A549 (cell line): ENCODE measurements at regions not wholly inside any gene's neighbourhood (a gene's known extent, or its start where the extent isn't known, plus 50 kb on each side); places are given as distances from the start of the nearest gene placed in this dataset.

ENCODE experiments used
- ATAC-seq, 2 experiments: fragments of 200-7000 bp in 1 of 2; fragments of >200 bp in 1 of 2; cut with Nextera tagmentation in 1 of 2; cut with Tn5 transposase in 1 of 2; 3 replicates each; pipeline versions ENCODE4 v1.8.0 to v1.9.1; 2018 to 2020; ENCODE audit warnings: mild to moderate bottlenecking in 1 of 2, moderate library complexity in 1 of 2
- CTCF ChIA-PET: fragments of 300-600 bp; sonication (Branson Sonifier 250); formaldehyde crosslinking; extraction: SDS; loops from one replicate; lab custom pipeline; 2021; ENCODE audit warnings: antibody characterized with exemption, inconsistent platforms; lab: Yijun Ruan, JAX
- POLR2A ChIA-PET: fragments of 350-600 bp; formaldehyde crosslinking; extraction: SDS; loops from one replicate; lab custom pipeline; 2021; ENCODE audit warnings: antibody characterized with exemption, inconsistent platforms; lab: Yijun Ruan, JAX
- DNase-seq, 2 experiments: peaks; one replicate each; pipeline versions ENCODE4 v3.0.0 to v3.0.0-alpha.2; 2011 to 2016; ENCODE audit warnings: low read depth in 1 of 2, low spot score in 1 of 2
- FAIRE-seq: peaks from 2 replicates; lab custom pipeline; 2011; peaks lifted over from hg19 to GRCh38; lab: Jason Lieb, UNC
- H3K27ac ChIP-seq, 2 experiments: fragments of >200 bp; sonication (Bioruptor Twin); formaldehyde crosslinking; 3 replicates each; pipeline ENCODE4 v1.5.1; 2016 to 2017
- H3K4me1 ChIP-seq: fragments of >200 bp; sonication (Bioruptor Twin); formaldehyde crosslinking; 3 replicates; pipeline ENCODE4 v1.6.1; 2016
- H3K4me2 ChIP-seq: fragments of >200 bp; sonication (Bioruptor Twin); formaldehyde crosslinking; 3 replicates; pipeline ENCODE4 v1.6.1; 2016
- H3K4me3 ChIP-seq: fragments of >200 bp; sonication (Bioruptor Twin); formaldehyde crosslinking; 3 replicates; pipeline ENCODE4 v1.5.1; 2016
- H3K9me3 ChIP-seq: fragments of >200 bp; sonication (Bioruptor Twin); formaldehyde crosslinking; 3 replicates; pipeline ENCODE4 v1.6.1; 2016
- BHLHE40 ChIP-seq: IDR thresholded peaks from 2 replicates; pipeline ENCODE4 v1.6.1; 2012; ENCODE audit warnings: low read depth, low read length, inconsistent platforms
- CBX2 ChIP-seq: fragments of 200-600 bp; sonication (generic); IDR thresholded peaks from 2 replicates; pipeline ENCODE4 v1.6.1; 2016; ENCODE audit warnings: low read depth, mild to moderate bottlenecking, borderline replicate concordance
- CBX8 ChIP-seq: fragments of 200-600 bp; sonication (generic); IDR thresholded peaks from 2 replicates; pipeline ENCODE4 v1.6.1; 2016
- EHMT2 ChIP-seq: fragments of 200-600 bp; sonication (generic); IDR thresholded peaks from 2 replicates; pipeline ENCODE4 v1.6.1; 2016; ENCODE audit warnings: antibody characterized with exemption, low read depth, mild to moderate bottlenecking, moderate library complexity
- ESRRA ChIP-seq: fragments of 150-350 bp; IDR thresholded peaks from 2 replicates; pipeline ENCODE4 v1.6.1; 2014; ENCODE audit warnings: mild to moderate bottlenecking, low read length, borderline replicate concordance
- FOSL2 ChIP-seq, 2 experiments: fragments of 450-650 bp in 1 of 2; fragments of >200 bp in 1 of 2; sonication (Bioruptor Twin) in 1 of 2; formaldehyde crosslinking; IDR thresholded peaks; 2 replicates each; pipeline versions ENCODE4 v1.5.0 to v1.6.1; 2016 to 2020; ENCODE audit warnings: mild to moderate bottlenecking in 1 of 2, moderate library complexity in 1 of 2
- FOXS1 ChIP-seq: fragments of 250-450 bp; sonication (Bioruptor Pico); IDR thresholded peaks from 2 replicates; pipeline ENCODE4 v1.5.0; 2020; ENCODE audit warnings: mild to moderate bottlenecking, moderate library complexity
- HEYL ChIP-seq: fragments of 250-450 bp; sonication (Bioruptor Pico); IDR thresholded peaks from 2 replicates; pipeline ENCODE4 v1.8.0; 2021; ENCODE audit warnings: mild to moderate bottlenecking, moderate library complexity
- HOXB13 ChIP-seq: fragments of 250-450 bp; sonication (Bioruptor Pico); IDR thresholded peaks from 2 replicates; pipeline ENCODE4 v1.5.0; 2020; ENCODE audit warnings: low read depth, mild to moderate bottlenecking, moderate library complexity
- JUNB ChIP-seq: fragments of >200 bp; sonication (Bioruptor Twin); formaldehyde crosslinking; IDR thresholded peaks from 2 replicates; pipeline ENCODE4 v1.6.1; 2016
- KDM5A ChIP-seq: fragments of 200-600 bp; sonication (generic); IDR thresholded peaks from 2 replicates; pipeline ENCODE4 v1.6.1; 2016; ENCODE audit warnings: antibody characterized with exemption, mild to moderate bottlenecking
- MAFK ChIP-seq: fragments of 450-650 bp; IDR thresholded peaks from 2 replicates; pipeline ENCODE4 v1.6.1; 2014; ENCODE audit not compliant: partially characterized antibody
- POLR2AphosphoS2 ChIP-seq: conservative IDR thresholded peaks from 2 replicates; pipeline ENCODE4 v1.6.1; 2012; ENCODE audit warnings: low read length, improper control_type of control experiment, inconsistent platforms
- RARB ChIP-seq: fragments of 250-450 bp; sonication (Bioruptor Pico); IDR thresholded peaks from 2 replicates; pipeline ENCODE4 v1.8.0; 2021; ENCODE audit warnings: mild to moderate bottlenecking, moderate library complexity
- RCOR1 ChIP-seq: fragments of 150-350 bp; IDR thresholded peaks from 2 replicates; pipeline ENCODE4 v1.6.1; 2014; ENCODE audit warnings: antibody characterized with exemption, low read length, low read depth
- SREBF2 ChIP-seq: fragments of 450-650 bp; IDR thresholded peaks from 2 replicates; pipeline ENCODE4 v1.6.1; 2014; ENCODE audit warnings: mild to moderate bottlenecking, moderate library complexity
- ZC3H11A ChIP-seq: fragments of 450-650 bp; IDR thresholded peaks from 2 replicates; pipeline ENCODE4 v1.6.1; 2014; ENCODE audit warnings: antibody characterized with exemption, mild to moderate bottlenecking
- ZFP36 ChIP-seq: fragments of 450-650 bp; IDR thresholded peaks from 2 replicates; pipeline ENCODE4 v1.6.1; 2014; ENCODE audit warnings: borderline replicate concordance; ENCODE audit not compliant: partially characterized antibody
- ZSCAN20 ChIP-seq: fragments of 250-450 bp; sonication (Bioruptor Pico); IDR thresholded peaks from 2 replicates; pipeline ENCODE4 v1.8.0; 2022; ENCODE audit warnings: mild to moderate bottlenecking, moderate library complexity
- WGBS: methylation state at CpG from one replicate; pipeline ENCODE4 v1.1.6; 2017; ENCODE audit errors: missing lambda C conversion rate; 5-methylcytosine and 5-hydroxymethylcytosine counted together
- TF ChIP-seq, protein P1 (sequence below): fragments of >200 bp; sonication (Bioruptor Twin); formaldehyde crosslinking; IDR thresholded peaks from 3 replicates; pipeline ENCODE4 v1.5.1; 2016
- TF ChIP-seq, protein P2 (sequence below): IDR thresholded peaks from 2 replicates; pipeline ENCODE4 v1.6.1; 2012
- TF ChIP-seq, protein P3 (sequence below): fragments of 250-450 bp; sonication (Bioruptor Pico); IDR thresholded peaks from 2 replicates; pipeline ENCODE4 v1.5.0; 2020; ENCODE audit warnings: low read depth, mild to moderate bottlenecking, moderate library complexity
- TF ChIP-seq, protein P4 (sequence below): fragments of 250-450 bp; sonication (Bioruptor Pico); IDR thresholded peaks from 2 replicates; pipeline ENCODE4 v1.5.0; 2021; ENCODE audit warnings: mild to moderate bottlenecking, moderate library complexity, borderline replicate concordance

DNA sequence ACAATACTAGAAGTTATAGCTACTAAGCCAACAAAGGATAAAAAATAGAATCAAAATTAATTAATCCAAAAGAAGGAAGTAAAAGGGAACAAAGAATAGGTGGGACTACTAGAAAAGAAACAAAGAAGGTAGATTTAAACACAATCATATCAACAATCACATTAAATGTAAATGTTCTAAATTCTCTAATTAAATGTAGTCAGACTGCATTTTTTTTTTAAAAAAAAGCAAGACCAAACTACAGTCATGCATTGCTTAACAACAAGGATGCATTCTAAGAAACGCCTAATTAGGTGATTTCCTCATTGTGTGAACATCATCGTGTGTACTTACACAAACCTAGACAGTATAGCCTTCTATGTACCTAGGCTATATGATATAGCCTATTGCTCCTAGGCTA lies 59.7 kb upstream of the ADAM23 start (continued):
- TF ChIP-seq ESRRA (no peak), ZSCAN20 (CRISPR knock-in tag) (no peak), SREBF2 (no peak), RARB (CRISPR knock-in tag) (no peak), BHLHE40 (no peak)

DNA sequence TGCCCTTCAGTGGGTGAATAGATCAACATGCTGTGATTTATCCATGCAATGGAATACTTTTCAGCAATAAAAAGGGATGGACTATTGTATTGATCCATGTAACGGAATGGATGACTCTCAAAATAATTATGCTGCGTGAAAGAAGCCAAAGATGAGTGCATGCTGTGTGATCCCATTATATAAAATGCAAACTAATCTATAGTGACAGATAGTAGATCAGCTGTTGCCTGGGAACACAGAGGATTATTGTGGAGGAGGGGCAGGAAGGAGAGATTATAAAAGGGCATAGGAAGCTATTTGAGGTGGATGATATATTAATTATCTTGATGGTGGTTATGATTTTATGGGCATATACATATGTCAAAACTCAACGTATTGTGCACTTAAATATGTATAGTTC lies 55.5 kb upstream of the ADAM23 start:
- Histone ChIP-seq H3K4me2 (no peak overlapping the region), H3K4me3 (no peak overlapping the region), H3K9me3 (peaks cover 17% of the 10 kb centered on the region), H3K27ac (no peak overlapping the region), H3K4me1 (no peaks in the 10 kb centered on the region)
- ChIA-PET POLR2A (no interaction called here), CTCF (no interaction called here)
- FAIRE-seq (no peak), DNase-seq (no peak), ATAC-seq (no peak)
- 45% methylated on average over 3 of the region's 3 CpGs for WGBS
- TF ChIP-seq EHMT2: no peak
- TF ChIP-seq, protein P1, sequence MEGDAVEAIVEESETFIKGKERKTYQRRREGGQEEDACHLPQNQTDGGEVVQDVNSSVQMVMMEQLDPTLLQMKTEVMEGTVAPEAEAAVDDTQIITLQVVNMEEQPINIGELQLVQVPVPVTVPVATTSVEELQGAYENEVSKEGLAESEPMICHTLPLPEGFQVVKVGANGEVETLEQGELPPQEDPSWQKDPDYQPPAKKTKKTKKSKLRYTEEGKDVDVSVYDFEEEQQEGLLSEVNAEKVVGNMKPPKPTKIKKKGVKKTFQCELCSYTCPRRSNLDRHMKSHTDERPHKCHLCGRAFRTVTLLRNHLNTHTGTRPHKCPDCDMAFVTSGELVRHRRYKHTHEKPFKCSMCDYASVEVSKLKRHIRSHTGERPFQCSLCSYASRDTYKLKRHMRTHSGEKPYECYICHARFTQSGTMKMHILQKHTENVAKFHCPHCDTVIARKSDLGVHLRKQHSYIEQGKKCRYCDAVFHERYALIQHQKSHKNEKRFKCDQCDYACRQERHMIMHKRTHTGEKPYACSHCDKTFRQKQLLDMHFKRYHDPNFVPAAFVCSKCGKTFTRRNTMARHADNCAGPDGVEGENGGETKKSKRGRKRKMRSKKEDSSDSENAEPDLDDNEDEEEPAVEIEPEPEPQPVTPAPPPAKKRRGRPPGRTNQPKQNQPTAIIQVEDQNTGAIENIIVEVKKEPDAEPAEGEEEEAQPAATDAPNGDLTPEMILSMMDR: no peak

DNA sequence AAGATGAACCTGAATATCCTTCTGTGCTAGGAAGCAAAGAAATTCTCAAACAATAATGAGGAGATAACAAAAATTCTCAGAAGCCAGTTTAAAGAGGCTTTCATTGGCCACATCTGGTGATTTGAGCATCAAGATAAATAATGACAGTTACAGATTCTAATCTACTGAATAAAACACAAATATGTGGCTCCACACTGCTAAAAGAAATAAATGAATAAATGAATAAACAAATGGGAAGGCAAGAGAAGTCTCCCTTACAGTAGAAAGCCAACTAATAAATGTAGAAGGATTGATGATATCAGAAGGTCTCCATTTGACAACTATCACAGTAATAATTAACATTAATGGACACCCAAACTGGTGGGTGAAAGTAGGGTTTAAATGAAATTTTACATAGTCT lies 54.6 kb upstream of the ADAM23 start:
- CTCF ChIA-PET: no interaction called here
- no peak for FAIRE-seq
- no peak for TF ChIP-seq JUNB
- TF ChIP-seq KDM5A: no peak
- no peak for TF ChIP-seq ZFP36
- TF ChIP-seq HOXB13 (CRISPR knock-in tag): no peak
- TF ChIP-seq, protein P2, sequence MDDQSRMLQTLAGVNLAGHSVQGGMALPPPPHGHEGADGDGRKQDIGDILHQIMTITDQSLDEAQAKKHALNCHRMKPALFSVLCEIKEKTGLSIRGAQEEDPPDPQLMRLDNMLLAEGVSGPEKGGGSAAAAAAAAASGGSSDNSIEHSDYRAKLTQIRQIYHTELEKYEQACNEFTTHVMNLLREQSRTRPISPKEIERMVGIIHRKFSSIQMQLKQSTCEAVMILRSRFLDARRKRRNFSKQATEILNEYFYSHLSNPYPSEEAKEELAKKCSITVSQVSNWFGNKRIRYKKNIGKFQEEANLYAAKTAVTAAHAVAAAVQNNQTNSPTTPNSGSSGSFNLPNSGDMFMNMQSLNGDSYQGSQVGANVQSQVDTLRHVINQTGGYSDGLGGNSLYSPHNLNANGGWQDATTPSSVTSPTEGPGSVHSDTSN: no peak
- TF ChIP-seq POLR2AphosphoS2: no peak
- TF ChIP-seq RCOR1: no peak
- no peak for TF ChIP-seq FOXS1 (CRISPR knock-in tag)
- no peak for TF ChIP-seq EHMT2
- TF ChIP-seq MAFK: no peak
- TF ChIP-seq, protein P3, sequence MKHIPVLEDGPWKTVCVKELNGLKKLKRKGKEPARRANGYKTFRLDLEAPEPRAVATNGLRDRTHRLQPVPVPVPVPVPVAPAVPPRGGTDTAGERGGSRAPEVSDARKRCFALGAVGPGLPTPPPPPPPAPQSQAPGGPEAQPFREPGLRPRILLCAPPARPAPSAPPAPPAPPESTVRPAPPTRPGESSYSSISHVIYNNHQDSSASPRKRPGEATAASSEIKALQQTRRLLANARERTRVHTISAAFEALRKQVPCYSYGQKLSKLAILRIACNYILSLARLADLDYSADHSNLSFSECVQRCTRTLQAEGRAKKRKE (CRISPR knock-in tag): no peak
- no peak for TF ChIP-seq CBX2
- no peak for TF ChIP-seq SREBF2
- TF ChIP-seq, protein P4, sequence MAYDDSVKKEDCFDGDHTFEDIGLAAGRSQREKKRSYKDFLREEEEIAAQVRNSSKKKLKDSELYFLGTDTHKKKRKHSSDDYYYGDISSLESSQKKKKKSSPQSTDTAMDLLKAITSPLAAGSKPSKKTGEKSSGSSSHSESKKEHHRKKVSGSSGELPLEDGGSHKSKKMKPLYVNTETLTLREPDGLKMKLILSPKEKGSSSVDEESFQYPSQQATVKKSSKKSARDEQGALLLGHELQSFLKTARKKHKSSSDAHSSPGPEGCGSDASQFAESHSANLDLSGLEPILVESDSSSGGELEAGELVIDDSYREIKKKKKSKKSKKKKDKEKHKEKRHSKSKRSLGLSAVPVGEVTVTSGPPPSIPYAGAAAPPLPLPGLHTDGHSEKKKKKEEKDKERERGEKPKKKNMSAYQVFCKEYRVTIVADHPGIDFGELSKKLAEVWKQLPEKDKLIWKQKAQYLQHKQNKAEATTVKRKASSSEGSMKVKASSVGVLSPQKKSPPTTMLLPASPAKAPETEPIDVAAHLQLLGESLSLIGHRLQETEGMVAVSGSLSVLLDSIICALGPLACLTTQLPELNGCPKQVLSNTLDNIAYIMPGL: no peak
- no peak for TF ChIP-seq HEYL (CRISPR knock-in tag)
- TF ChIP-seq CBX8: no peak
- no peak for TF ChIP-seq ZC3H11A
- no peak for TF ChIP-seq FOSL2 (IDR thresholded peaks at IDR 0.05)
- no peak for TF ChIP-seq FOSL2 (CRISPR knock-in tag; IDR thresholded peaks at IDR 0.05)
- TF ChIP-seq, all 56 proteins: peak for 0
- no peak for DNase-seq
- no peaks in the 10 kb centered on the region for H3K4me1 ChIP-seq
- POLR2A ChIA-PET: no interaction called here
- H3K4me2 ChIP-seq: no peak overlapping the region
- ATAC-seq: no peak
- no peak overlapping the region for H3K4me3 ChIP-seq
- peaks cover 19% of the 10 kb centered on the region for H3K9me3 ChIP-seq
- no peak overlapping the region for H3K27ac ChIP-seq
